SIG-M5 treated with dmso at 0.1 percent for 504 hours (cell line): ENCODE measurements at regions not wholly inside any gene's neighbourhood (a gene's known extent, or its start where the extent isn't known, plus 50 kb on each side); places are given as distances from the start of the nearest gene placed in this dataset.
"Not testable (repeated sequence)": the region's sequence is repeated elsewhere in the genome, so short reads cannot be mapped to it uniquely, and the experiment has no call there.

Experiments
- DNase-seq: peaks from one replicate; lab custom pipeline; 2025; ENCODE audit not compliant: unreplicated experiment; lab: John Stamatoyannopoulos, UW

- DNase-seq: not testable (repeated sequence)
Measured at GRCh38 chr15:75792236-75792635, 51.0 kb upstream of the UBE2Q2 start.

GRCh38 chr15:75791337-75791713, 51.9 kb upstream of the UBE2Q2 start:
- DNase-seq: no peak

GRCh38 chr15:75790631-75791336, 52.5 kb upstream of the UBE2Q2 start:
- DNase-seq: no peak

- no peak for DNase-seq
Measured at GRCh38 chr15:75786575-75786947, 56.7 kb upstream of the UBE2Q2 start.

- no peak for DNase-seq
Measured at GRCh38 chr15:75785771-75786574, 57.3 kb upstream of the UBE2Q2 start.

- not testable (repeated sequence) for DNase-seq
Measured at GRCh38 chr15:75784511-75785480, 58.5 kb upstream of the UBE2Q2 start.

- DNase-seq: not testable (repeated sequence)
Measured at GRCh38 chr15:75783566-75783965, 59.7 kb upstream of the UBE2Q2 start.

- DNase-seq: no peak
Measured at GRCh38 chr15:75782926-75783325, 60.3 kb upstream of the UBE2Q2 start.

GRCh38 chr15:75780995-75781394, 62.3 kb upstream of the UBE2Q2 start:
- not testable (repeated sequence) for DNase-seq

- DNase-seq: no peak
Measured at GRCh38 chr15:75779504-75779903, 63.7 kb upstream of the UBE2Q2 start.

GRCh38 chr15:75776871-75777610, 64.4 kb upstream of the CSPG4 start:
- peak; percentile 15 for DNase-seq

GRCh38 chr15:75776065-75776423, 63.4 kb upstream of the CSPG4 start:
- no peak for DNase-seq

GRCh38 chr15:75775296-75776064, 62.8 kb upstream of the CSPG4 start:
- peak; percentile 9 for DNase-seq

- not testable (repeated sequence) for DNase-seq
Measured at GRCh38 chr15:75773974-75774373, 61.3 kb upstream of the CSPG4 start.

GRCh38 chr15:75771054-75771453, 58.4 kb upstream of the CSPG4 start:
- not testable (repeated sequence) for DNase-seq

- no peak for DNase-seq
Measured at GRCh38 chr15:75770131-75770530, 57.5 kb upstream of the CSPG4 start.

GRCh38 chr15:75768526-75768925, 55.9 kb upstream of the CSPG4 start:
- not testable (repeated sequence) for DNase-seq

GRCh38 chr15:75765551-75766305, 53.1 kb upstream of the CSPG4 start:
- not testable (repeated sequence) for DNase-seq
